ENCODE measurements at regions not wholly inside any gene's neighbourhood (a gene's known extent, or its start where the extent isn't known, plus 50 kb on each side); places are given as distances from the start of the nearest gene placed in this dataset.

DNA sequence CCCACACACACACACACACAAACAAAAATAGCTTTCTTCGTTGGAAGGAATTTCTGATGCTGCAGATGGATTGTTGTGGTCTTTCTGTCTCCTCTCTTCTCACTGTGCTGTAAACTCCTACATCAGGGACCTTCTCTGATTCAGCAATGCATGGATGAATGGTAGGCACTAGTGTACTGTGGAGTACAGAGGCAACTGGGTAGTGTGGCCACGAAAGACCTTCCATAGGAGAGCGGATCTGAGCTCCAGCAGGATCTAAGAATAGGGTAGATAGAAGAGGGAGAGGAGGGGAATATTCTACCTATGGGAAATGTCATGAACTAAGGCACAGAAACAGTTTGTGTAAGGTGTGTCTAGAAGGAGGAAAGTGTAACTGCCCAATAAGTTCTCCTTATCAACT lies 266.8 kb downstream of the MYCN start:
- no peaks in the 10 kb centered on the region for H3K4me1 ChIP-seq
- H3K9me3 ChIP-seq = no peaks in the 10 kb centered on the region
- H3K27ac ChIP-seq = no peak overlapping the region
- no peak for ATAC-seq
- H3K36me3 ChIP-seq = no peaks in the 10 kb centered on the region
- 71 to 100% methylated on average over 1 to 3 of the region's 3 CpGs for WGBS, 2 donors (ENCODE audit: low coverage in 1 of 2)
- no peak for TF ChIP-seq EP300 (IDR thresholded peaks at IDR 0.05)
- no peaks in the 10 kb centered on the region for H3K27me3 ChIP-seq
- no peak overlapping the region for H3K4me3 ChIP-seq

DNA sequence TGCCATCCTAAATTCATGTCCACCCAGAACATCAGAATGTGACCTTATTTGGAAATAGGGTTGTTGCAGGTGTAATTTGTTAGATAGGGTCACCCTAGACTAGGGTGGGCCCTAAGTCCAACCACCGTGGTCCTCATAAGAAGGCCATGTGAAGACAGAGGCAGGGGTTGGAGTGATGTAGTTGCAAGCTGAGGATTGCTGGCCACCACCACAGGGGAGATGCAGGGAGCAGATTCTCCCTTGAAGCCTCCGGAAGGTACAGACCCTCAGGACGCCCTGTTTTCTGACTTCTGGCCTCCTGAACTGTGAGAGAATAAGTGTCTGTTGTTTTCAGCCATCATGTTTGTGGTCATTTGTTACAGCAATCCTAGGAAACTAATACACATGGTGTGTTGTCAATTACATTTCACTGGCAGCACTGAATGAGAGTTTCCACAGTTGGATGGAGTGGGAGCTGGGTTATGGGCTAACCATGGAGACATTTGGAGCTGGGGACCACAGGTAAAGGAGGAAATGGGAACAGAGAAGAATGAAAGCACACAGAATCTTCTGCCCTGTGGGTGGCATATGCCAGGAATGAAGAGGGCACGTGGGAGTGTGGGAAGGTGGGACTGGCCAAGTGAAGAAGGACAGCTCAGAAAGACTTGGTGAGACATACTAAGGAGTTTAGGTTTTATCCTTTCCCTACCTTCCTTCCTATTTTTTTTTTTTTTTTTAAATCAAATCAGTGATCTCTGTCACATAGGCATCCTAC lies 266.0 kb downstream of the MYCN start:
- Histone ChIP-seq H3K4me1 (no peaks in the 10 kb centered on the region), H3K27me3 (no peaks in the 10 kb centered on the region), H3K9me3 (no peaks in the 10 kb centered on the region), H3K4me3 (no peak overlapping the region), H3K36me3 (no peaks in the 10 kb centered on the region), H3K27ac (no peak overlapping the region)
- TF ChIP-seq POLR2AphosphoS5 (IDR thresholded peaks at IDR 0.05) (no peak), POLR2A (IDR thresholded peaks at IDR 0.05) (no peak), EP300 (IDR thresholded peaks at IDR 0.05) (no peak)
- TF ChIP-seq, protein P1, sequence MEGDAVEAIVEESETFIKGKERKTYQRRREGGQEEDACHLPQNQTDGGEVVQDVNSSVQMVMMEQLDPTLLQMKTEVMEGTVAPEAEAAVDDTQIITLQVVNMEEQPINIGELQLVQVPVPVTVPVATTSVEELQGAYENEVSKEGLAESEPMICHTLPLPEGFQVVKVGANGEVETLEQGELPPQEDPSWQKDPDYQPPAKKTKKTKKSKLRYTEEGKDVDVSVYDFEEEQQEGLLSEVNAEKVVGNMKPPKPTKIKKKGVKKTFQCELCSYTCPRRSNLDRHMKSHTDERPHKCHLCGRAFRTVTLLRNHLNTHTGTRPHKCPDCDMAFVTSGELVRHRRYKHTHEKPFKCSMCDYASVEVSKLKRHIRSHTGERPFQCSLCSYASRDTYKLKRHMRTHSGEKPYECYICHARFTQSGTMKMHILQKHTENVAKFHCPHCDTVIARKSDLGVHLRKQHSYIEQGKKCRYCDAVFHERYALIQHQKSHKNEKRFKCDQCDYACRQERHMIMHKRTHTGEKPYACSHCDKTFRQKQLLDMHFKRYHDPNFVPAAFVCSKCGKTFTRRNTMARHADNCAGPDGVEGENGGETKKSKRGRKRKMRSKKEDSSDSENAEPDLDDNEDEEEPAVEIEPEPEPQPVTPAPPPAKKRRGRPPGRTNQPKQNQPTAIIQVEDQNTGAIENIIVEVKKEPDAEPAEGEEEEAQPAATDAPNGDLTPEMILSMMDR (IDR thresholded peaks at IDR 0.05) = no peak
- 64% methylated on average over 4 of the region's 4 CpGs for WGBS, 2 donors (ENCODE audit: low coverage in 1 of 2)
- ATAC-seq = no peak

DNA sequence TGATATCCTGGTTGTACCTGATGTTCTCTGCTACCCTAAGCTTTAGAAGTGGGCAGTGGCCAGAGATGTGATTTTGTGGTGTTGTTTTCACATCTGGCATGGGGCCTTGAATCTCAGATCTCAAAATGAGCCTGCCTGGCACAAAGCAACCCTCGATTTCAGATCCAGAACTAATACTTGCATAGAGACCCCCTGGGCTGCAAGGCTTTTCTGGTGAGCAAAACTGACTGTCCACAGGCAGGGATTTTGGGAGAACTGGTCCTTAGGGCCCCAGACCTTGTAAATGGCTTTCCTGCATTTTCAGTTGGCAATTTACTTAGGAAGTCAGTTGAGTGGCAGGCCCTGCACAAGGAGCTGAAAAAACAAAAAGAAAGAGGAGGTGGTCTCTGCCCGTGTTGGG lies 265.3 kb downstream of the MYCN start:
- H3K36me3 ChIP-seq = no peaks in the 10 kb centered on the region
- H3K27me3 ChIP-seq = no peaks in the 10 kb centered on the region
- no peak for ATAC-seq
- no peaks in the 10 kb centered on the region for H3K4me1 ChIP-seq
- no peak overlapping the region for H3K27ac ChIP-seq
- no peak overlapping the region for H3K4me3 ChIP-seq
- WGBS, 2 donors (ENCODE audit: low coverage in 1 of 2) = 72 to 100% methylated on average over 1 to 2 of the region's 2 CpGs
- H3K9me3 ChIP-seq = no peaks in the 10 kb centered on the region
- TF ChIP-seq POLR2AphosphoS5 (IDR thresholded peaks at IDR 0.05) (no peak), POLR2A (IDR thresholded peaks at IDR 0.05) (no peak), EP300 (IDR thresholded peaks at IDR 0.05) (no peak)
- TF ChIP-seq, protein P1 (IDR thresholded peaks at IDR 0.05) = no peak

DNA sequence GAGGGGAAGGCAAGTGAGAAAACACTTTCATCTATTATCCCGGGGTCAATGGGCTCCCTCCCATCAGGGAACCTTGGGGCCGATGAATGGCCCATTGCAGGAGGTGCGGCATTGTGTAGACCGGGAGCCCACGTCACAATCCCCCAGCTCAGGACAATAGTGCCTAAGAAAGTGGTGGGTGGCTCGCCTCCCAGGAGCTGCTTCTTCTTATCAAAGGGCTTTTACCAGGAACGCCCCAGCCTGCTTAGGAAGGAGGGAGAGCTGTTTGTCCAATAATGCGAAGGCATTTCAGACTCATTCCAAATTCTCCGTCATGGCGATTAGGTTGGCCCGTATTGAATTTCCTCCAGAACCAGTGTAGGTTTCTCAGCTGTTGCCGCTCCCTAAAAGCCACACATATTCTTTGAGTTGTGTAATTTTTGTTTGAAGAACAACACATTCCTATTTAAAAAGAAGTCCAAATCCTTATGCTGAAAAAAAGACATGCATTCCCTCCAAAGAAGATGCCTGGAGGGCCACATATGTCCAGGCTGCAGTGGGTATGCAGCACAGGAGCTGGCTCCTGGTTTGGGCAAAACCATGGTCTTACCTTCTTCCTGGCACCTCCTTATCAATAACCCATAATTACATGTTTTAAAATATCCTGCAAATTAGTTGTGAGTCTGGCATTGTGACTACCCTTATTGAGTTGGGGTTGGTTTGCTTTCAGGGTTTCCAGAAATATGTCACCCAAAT lies 264.7 kb downstream of the MYCN start:
- H3K4me3 ChIP-seq = no peak overlapping the region
- no peaks in the 10 kb centered on the region for H3K9me3 ChIP-seq
- H3K4me1 ChIP-seq = no peaks in the 10 kb centered on the region
- no peaks in the 10 kb centered on the region for H3K27me3 ChIP-seq
- H3K27ac ChIP-seq = no peak overlapping the region
- no peak for ATAC-seq
- 66 to 75% methylated on average over 5 to 10 of the region's 12 CpGs for WGBS, 2 donors (ENCODE audit: low coverage in 1 of 2)
- no peaks in the 10 kb centered on the region for H3K36me3 ChIP-seq
- TF ChIP-seq POLR2A (IDR thresholded peaks at IDR 0.05) (no peak), EP300 (IDR thresholded peaks at IDR 0.05) (no peak), POLR2AphosphoS5 (IDR thresholded peaks at IDR 0.05) (no peak)
- TF ChIP-seq, protein P1 (IDR thresholded peaks at IDR 0.05) = no peak

DNA sequence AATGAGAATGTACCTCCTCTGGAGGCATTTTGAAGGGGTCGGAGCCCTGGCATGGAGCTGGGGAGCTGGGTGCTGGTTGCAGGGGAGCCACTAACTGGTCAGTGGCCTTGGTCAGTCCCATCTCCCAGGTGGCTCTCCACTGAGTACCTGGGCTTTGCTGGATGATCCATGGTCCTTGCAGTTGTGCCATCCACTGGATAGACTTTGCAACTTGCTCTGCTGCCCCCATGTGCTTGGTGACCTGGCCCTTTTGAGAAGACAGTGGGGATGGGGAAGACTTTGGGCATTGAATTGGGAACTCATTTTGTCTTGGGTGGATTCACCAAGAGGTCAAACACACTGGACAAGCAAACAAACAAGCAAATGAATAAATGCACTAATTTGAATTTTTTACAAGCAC lies 263.9 kb downstream of the MYCN start:
- Histone ChIP-seq H3K4me1 (no peaks in the 10 kb centered on the region), H3K27ac (no peak overlapping the region), H3K27me3 (no peaks in the 10 kb centered on the region), H3K9me3 (no peaks in the 10 kb centered on the region), H3K36me3 (no peaks in the 10 kb centered on the region), H3K4me3 (no peak overlapping the region)
- TF ChIP-seq POLR2AphosphoS5 (IDR thresholded peaks at IDR 0.05) = no peak
- TF ChIP-seq, protein P1 (IDR thresholded peaks at IDR 0.05) = no peak
- TF ChIP-seq POLR2A (IDR thresholded peaks at IDR 0.05) = no peak
- no peak for TF ChIP-seq EP300 (IDR thresholded peaks at IDR 0.05)
- ATAC-seq = no peak
- no CpG with 5 or more reads among the region's 1 CpG for WGBS, 2 donors (ENCODE audit: low coverage in 1 of 2)

Measured in gastroesophageal sphincter (tissue), 4 donors.